Immature natural killer cell (primary cell): ENCODE measurements at regions not wholly inside any gene's neighbourhood (a gene's known extent, or its start where the extent isn't known, plus 50 kb on each side); places are given as distances from the start of the nearest gene placed in this dataset.

ENCODE experiments used
- DNase-seq, 3 donors: peaks; one replicate each; pipeline ENCODE4 v3.0.0; 2022; ENCODE audit warnings: mixed read lengths in 1 of 3
- H3K27ac Mint-ChIP-seq, 6 donors: one replicate each; pipeline ENCODE4 v1.8.0; 2020; ENCODE audit warnings: mixed read lengths in 6 of 6, mild to moderate bottlenecking in 5 of 6, inconsistent platforms in 4 of 6, moderate library complexity in 3 of 6
- H3K27me3 Mint-ChIP-seq, 3 donors: one replicate each; pipeline ENCODE4 v1.8.0; 2020 to 2021; ENCODE audit warnings: low read depth in 3 of 3, mild to moderate bottlenecking in 3 of 3, mixed read lengths in 3 of 3, moderate library complexity in 3 of 3, inconsistent platforms in 1 of 3
- H3K36me3 Mint-ChIP-seq, 3 donors: one replicate each; pipeline ENCODE4 v1.8.0; 2020; ENCODE audit warnings: mixed read lengths in 3 of 3, inconsistent platforms in 2 of 3, mild to moderate bottlenecking in 2 of 3
- H3K4me1 Mint-ChIP-seq, 2 donors: one replicate each; pipeline ENCODE4 v1.8.0; 2020; ENCODE audit warnings: inconsistent platforms in 2 of 2, mild to moderate bottlenecking in 2 of 2, mixed read lengths in 2 of 2, moderate library complexity in 1 of 2
- H3K4me3 Mint-ChIP-seq, 5 donors: one replicate each; pipeline ENCODE4 v1.8.0; 2020; ENCODE audit warnings: mild to moderate bottlenecking in 5 of 5, mixed read lengths in 5 of 5, inconsistent platforms in 3 of 5, moderate library complexity in 3 of 5
- H3K9me3 Mint-ChIP-seq, 6 donors: one replicate each; pipeline ENCODE4 v1.8.0; 2020; ENCODE audit warnings: mild to moderate bottlenecking in 6 of 6, mixed read lengths in 6 of 6, inconsistent platforms in 4 of 6, moderate library complexity in 3 of 6

DNA sequence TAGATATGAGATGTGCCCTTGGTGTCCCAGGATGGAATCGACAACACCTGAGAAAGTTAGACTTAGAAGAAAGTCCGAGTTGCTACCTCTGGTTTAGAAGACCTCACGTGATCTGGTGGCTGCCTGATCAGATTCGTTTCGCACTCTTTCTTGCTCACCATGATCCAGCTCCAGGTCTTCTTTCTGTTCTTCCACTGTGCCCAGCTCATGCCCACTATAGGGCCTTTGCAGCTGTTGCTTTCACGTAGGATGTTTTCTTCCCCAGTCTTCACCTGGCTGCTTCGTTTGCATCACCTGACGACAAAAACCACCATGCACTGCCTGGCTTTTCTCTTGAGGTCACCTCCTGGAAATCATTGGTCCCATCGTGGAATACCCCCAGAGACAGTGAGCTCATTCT, 311.1 kb downstream of the PRDM2 start:
- Mint-ChIP-seq H3K4me1 (no peaks in the 10 kb centered on the region), H3K36me3 (no peaks in the 10 kb centered on the region), H3K9me3 (no peaks in the 10 kb centered on the region), H3K27ac (no peak overlapping the region), H3K27me3 (peaks cover 0 to 3% (median 0%) of the 10 kb centered on the region in 3 donors), H3K4me3 (no peak overlapping the region)
- no peak for DNase-seq

DNA sequence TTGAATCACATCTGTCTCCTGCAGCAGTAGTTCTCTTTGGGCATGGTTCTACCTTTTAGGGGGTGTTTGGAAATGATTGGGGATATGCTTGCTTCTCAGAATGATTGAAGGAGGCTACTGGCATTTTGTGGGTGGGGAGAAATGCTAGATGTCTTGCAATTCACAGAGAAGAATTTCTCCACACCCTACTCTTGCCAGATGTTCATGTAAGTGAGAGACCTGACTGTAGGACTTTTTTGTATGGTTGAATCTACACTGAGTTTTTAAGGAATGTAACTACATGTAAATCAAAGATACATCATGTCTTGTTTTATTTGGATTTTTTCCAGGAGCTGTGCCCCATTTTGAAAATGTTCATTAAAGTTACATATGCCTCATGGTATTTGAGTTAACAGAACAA, 311.9 kb downstream of the PRDM2 start:
- Mint-ChIP-seq H3K27me3 (peaks cover 0 to 3% (median 0%) of the 10 kb centered on the region in 3 donors), H3K4me1 (no peaks in the 10 kb centered on the region), H3K36me3 (no peaks in the 10 kb centered on the region), H3K4me3 (no peak overlapping the region), H3K9me3 (no peaks in the 10 kb centered on the region), H3K27ac (no peak overlapping the region)
- no peak for DNase-seq

DNA sequence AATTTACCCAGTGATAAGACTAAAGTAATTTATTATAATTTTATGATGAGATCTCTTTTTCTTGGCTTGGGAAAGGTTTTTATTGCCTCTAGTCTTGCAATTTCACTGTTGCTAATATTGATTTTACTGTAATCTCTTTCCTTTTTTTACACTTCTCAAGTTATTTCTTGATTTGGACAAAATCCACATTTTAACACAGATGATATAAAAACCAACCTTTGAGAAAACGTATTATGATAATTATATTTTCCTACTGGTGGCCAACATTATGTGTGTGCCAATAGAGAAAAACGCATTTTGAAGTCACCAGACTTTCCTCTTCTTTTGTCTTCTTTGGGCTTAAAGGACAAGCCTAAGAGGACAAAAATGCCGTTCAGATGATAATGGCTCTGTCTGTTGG, 314.9 kb downstream of the PRDM2 start:
- Mint-ChIP-seq H3K4me1 (no peaks in the 10 kb centered on the region), H3K4me3 (no peak overlapping the region), H3K27ac (no peak overlapping the region), H3K27me3 (peaks cover 0 to 6% (median 3%) of the 10 kb centered on the region in 3 donors), H3K36me3 (no peaks in the 10 kb centered on the region), H3K9me3 (no peaks in the 10 kb centered on the region)
- no peak for DNase-seq

DNA sequence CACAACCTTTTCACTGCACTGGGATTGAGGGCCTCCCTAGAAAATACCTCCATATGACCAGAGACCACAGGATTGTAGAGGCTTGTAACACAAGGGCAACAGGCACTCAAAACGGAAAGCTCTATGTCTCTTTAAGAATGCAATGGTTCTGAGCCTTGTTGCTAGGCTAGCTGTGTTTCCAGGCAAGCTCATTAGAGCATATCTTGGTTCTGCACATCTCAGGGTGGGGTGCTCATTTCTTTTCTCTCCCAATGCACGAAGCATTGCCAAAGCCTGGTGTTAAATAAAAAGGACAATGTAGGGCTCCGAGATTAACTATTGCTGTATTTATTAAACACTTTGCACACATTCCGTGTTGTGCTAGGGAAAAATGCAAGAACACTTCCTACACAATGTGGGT, 315.9 kb downstream of the PRDM2 start:
- no peaks in the 10 kb centered on the region for H3K9me3 Mint-ChIP-seq
- H3K4me1 Mint-ChIP-seq = no peaks in the 10 kb centered on the region
- H3K27ac Mint-ChIP-seq = no peak overlapping the region
- DNase-seq = no peak
- no peak overlapping the region for H3K4me3 Mint-ChIP-seq
- no peaks in the 10 kb centered on the region for H3K36me3 Mint-ChIP-seq
- peaks cover 0 to 8% (median 3%) of the 10 kb centered on the region in 3 donors for H3K27me3 Mint-ChIP-seq

DNA sequence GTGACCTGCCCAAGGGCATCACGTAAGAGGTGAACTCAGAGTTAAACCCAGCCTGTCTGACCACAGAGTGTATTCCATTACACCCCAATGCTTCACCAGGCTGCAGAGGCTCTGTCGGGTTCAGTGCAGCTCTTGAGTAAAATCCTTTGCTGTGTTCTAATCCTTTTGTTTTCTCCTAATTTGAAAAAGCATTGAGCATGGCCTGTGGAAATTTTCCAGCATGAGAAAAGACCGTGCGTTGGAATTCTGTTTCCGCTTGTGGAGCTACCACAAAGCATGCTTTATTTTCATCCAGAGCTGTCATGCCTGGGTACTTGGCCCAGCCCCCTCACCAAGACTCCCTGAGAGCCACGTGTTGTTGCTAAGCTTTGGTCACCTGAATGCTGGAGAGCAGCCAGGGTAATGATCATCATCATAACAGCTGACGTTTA, 317.6 kb downstream of the PRDM2 start:
- H3K4me1 Mint-ChIP-seq = no peaks in the 10 kb centered on the region
- H3K9me3 Mint-ChIP-seq = no peaks in the 10 kb centered on the region
- no peaks in the 10 kb centered on the region for H3K36me3 Mint-ChIP-seq
- peaks cover 0 to 10% (median 3%) of the 10 kb centered on the region in 3 donors for H3K27me3 Mint-ChIP-seq
- no peak for DNase-seq
- H3K27ac Mint-ChIP-seq = no peak overlapping the region
- no peak overlapping the region for H3K4me3 Mint-ChIP-seq

DNA sequence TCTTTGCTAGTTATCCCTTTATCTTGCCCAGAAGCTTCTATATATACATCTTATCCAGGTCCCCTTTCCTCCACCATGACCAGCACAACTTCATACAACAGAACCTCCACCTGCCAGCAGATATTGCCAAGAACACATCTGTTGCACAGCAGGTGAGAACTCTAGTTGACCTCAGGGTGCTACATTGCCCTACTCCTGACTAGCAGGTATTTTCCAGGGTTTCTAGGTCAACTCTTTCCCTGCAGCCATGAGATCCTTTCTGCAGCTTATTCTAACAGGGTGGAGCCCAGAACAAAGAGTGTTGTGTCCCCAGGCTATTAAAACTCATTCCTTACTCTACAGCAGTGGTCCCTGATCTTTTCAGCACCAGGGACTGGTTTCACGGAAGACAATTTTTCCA, 319.5 kb downstream of the PRDM2 start:
- DNase-seq = no peak
- no peak overlapping the region for H3K27ac Mint-ChIP-seq
- H3K4me3 Mint-ChIP-seq = no peak overlapping the region
- peaks cover 0 to 6% (median 3%) of the 10 kb centered on the region in 3 donors for H3K27me3 Mint-ChIP-seq
- H3K4me1 Mint-ChIP-seq = no peaks in the 10 kb centered on the region
- H3K36me3 Mint-ChIP-seq = no peaks in the 10 kb centered on the region
- H3K9me3 Mint-ChIP-seq = no peaks in the 10 kb centered on the region

DNA sequence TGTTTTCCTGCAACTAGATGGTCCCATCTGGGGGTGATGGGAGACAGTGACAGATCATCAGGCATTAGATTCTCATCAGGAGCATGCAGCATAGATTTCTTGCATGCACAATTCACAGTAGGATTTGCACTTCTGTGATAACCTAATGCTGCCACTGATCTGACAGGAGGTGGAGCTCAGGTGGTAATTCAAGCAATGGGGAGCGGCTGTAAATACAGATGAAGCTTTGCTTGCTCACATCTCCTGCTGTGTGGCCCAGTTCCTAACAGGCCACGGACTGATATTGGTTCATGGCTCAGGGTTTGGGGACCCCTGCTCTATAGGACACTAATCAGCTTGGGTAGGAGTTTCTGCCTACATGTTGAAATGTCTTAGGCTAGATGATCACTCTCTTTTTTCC, 320.0 kb downstream of the PRDM2 start:
- Mint-ChIP-seq H3K27me3 (peaks cover 0 to 6% (median 3%) of the 10 kb centered on the region in 3 donors), H3K9me3 (peaks cover 0 to 3% (median 0%) of the 10 kb centered on the region in 6 donors), H3K27ac (no peak overlapping the region), H3K4me1 (no peaks in the 10 kb centered on the region), H3K4me3 (no peak overlapping the region), H3K36me3 (no peaks in the 10 kb centered on the region)
- no peak for DNase-seq

DNA sequence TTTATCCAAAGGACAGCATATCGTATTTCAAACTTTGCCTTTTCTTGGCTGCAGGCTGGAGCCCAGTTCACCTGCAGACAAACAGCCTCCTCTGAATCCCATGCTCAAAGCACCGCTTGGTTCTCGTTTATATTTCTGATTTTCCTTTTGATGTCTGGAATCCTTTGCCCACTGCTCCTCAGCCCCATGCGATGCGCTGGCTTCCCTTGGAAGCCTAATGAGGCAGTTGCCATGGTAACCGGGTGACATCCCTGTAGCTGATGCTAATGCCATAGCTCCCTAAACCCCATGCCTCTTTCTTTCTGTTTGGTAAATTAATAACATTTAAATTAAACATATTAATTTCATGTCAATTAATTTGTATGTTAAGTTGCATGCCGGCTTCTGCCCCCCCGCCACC, 327.1 kb downstream of the PRDM2 start:
- no peaks in the 10 kb centered on the region for H3K36me3 Mint-ChIP-seq
- no peak overlapping the region for H3K4me3 Mint-ChIP-seq
- peaks cover 0 to 4% (median under 1%) of the 10 kb centered on the region in 6 donors for H3K9me3 Mint-ChIP-seq
- no peak for DNase-seq
- H3K4me1 Mint-ChIP-seq = no peaks in the 10 kb centered on the region
- H3K27ac Mint-ChIP-seq = no peak overlapping the region
- peaks cover 3 to 9% (median 5%) of the 10 kb centered on the region in 3 donors for H3K27me3 Mint-ChIP-seq

DNA sequence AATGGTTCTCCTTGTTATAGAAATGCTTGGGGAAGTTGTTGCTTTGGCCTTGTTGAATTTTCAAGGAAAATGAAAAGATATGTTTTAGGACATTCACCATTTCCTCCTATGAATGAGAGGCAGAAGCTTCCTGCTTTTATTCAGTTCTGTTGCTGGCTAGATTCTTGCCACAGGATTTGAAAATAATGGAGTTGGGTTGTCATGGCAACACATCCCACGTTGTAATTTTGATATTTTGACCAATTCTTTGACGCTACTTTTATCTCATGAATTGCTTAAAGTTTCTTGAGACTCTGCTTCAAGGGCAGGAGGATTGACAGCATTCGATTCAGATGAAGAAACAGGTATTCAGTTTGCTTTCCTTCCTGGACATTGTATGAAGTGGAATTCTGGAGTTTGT, 331.5 kb downstream of the PRDM2 start:
- Mint-ChIP-seq H3K9me3 (peaks cover 0 to 6% (median under 1%) of the 10 kb centered on the region in 6 donors), H3K4me1 (no peaks in the 10 kb centered on the region), H3K27ac (no peak overlapping the region), H3K36me3 (no peaks in the 10 kb centered on the region), H3K27me3 (peaks cover 7 to 9% (median 8%) of the 10 kb centered on the region in 3 donors), H3K4me3 (no peak overlapping the region)
- DNase-seq = no peak

DNA sequence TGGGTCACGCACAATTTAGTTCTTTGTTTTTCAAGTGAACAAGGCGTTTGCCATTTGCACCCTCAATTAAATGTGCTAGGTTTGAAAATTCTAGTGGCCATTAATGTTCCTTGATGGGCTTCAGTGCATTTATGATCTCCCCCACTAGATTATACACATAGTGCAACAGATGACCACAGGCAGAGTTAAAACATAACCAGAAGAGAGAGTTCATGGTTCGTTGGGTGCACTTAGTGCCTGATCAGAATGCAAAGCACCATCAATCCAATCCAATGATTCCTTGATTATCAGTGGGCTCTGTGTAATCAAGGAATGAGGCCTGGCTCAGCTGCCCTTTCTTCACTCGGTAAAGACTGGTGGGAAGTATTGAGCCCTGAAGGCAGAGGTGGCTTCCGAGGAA, 334.5 kb downstream of the PRDM2 start:
- no peak overlapping the region for H3K4me3 Mint-ChIP-seq
- peaks cover 0 to 8% (median 4%) of the 10 kb centered on the region in 3 donors for H3K27me3 Mint-ChIP-seq
- H3K9me3 Mint-ChIP-seq = peaks cover 0 to 4% (median 0%) of the 10 kb centered on the region in 6 donors
- no peaks in the 10 kb centered on the region for H3K4me1 Mint-ChIP-seq
- no peak overlapping the region for H3K27ac Mint-ChIP-seq
- H3K36me3 Mint-ChIP-seq = no peaks in the 10 kb centered on the region
- DNase-seq = no peak

DNA sequence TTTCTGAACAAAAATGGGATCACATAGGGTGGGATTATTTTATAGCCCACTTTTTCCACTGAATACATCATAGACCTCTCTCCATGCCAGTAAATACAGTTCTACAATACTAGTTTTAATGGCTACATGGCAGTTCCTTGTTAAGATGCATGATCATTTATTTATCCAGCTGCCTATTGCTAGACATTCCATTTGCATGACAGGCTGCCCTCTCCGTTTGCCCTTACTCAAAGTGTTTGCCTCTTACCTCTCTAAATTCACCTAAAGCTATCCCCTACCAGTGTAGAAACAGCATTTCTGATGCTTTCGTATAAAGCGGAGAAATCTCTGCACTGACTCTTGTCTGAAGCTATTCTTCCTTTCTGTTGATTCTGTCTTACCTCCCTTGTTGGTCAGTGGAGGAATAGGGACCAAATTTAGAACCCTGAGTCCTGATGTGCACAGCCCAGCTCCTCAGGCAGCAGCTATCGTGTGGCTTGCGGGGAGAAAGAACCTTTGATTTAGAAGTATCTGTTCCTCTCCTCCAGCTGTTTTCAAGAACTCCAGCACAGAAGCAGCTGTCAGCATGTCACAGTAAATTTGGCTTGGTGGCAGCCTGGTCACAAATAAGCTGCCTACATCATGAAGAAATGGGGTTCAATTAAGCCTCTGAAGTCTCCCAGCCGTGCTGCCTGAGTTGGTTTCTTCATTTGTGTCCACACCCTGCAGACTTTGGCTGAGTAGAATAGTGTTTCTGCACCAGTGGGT, 337.3 kb downstream of the PRDM2 start:
- no peak for DNase-seq
- peaks cover 3 to 13% (median 11%) of the 10 kb centered on the region in 6 donors for H3K9me3 Mint-ChIP-seq
- no peak overlapping the region for H3K4me3 Mint-ChIP-seq
- no peak overlapping the region for H3K27ac Mint-ChIP-seq
- no peaks in the 10 kb centered on the region for H3K4me1 Mint-ChIP-seq
- H3K36me3 Mint-ChIP-seq = no peaks in the 10 kb centered on the region
- H3K27me3 Mint-ChIP-seq = peaks cover 4 to 11% (median 9%) of the 10 kb centered on the region in 3 donors

DNA sequence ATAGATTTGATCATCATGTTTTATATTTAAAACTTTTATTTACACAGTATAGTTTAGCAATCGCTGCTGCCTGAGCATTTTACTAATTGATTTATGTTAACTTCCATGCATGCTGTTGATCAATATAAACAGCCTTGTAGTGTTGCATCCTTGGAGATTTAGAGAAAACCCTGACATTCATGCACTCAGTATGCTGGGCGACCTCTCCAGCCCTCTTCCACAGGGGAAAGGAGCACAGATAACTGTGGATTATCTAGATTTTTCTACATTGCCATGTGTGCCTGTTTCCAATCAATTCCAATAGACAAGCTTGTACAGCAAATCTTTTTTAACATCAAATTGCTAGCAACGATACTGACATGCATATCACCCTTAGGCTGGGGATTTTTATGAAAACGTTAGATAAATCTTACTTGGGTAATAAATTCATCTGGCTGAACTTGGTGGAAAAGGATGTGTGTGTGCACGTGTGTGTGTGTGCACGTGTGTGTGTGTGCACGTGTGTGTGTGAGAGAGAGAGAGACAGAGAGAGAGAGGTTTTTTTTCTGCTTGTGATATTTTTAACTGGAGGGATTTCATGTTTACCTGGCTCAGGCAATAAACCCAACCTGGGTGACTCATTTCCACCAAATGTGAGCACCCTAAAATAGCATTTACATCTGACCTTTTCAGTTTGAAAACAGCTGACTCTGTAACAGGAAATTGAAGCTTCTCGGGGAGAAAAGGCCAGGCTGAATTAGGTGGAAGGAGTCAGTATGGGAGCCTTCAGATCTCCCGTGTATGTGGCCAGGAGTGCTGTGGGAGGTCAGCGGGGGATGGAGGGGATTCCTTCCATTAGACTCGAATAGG, 339.8 kb downstream of the PRDM2 start:
- H3K27me3 Mint-ChIP-seq = peaks cover 4 to 11% (median 9%) of the 10 kb centered on the region in 3 donors
- H3K9me3 Mint-ChIP-seq = peaks cover 6 to 26% (median 14%) of the 10 kb centered on the region in 6 donors
- no peaks in the 10 kb centered on the region for H3K36me3 Mint-ChIP-seq
- H3K27ac Mint-ChIP-seq = no peak overlapping the region
- no peak overlapping the region for H3K4me3 Mint-ChIP-seq
- DNase-seq = no peak
- H3K4me1 Mint-ChIP-seq = no peaks in the 10 kb centered on the region

DNA sequence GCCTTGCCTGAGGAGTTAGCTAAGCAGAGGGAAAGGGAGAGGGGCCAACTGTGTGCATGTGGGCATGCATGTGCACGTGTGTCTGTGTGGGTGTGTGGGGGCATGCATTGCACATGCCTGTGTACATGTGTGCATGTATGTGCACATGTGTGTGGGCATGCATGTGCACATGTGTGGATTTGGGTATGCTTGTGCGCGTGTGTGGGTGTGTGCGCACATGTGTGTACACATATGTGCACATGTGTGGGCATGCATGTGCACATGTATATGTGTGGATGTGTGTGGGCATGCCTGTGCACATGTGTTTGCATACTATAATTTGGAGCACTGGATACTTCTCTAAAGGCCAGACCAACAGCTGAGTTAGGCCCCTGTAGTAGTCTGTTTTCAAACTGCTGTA, 350.0 kb downstream of the PRDM2 start:
- Mint-ChIP-seq H3K36me3 (no peaks in the 10 kb centered on the region), H3K27me3 (peaks cover 4 to 14% (median 7%) of the 10 kb centered on the region in 3 donors), H3K9me3 (peaks cover 0 to 4% (median 0%) of the 10 kb centered on the region in 6 donors), H3K27ac (no peak overlapping the region), H3K4me1 (no peaks in the 10 kb centered on the region), H3K4me3 (no peak overlapping the region)
- DNase-seq = no peak
